ENCODE measurements at regions not wholly inside any gene's neighbourhood (a gene's known extent, or its start where the extent isn't known, plus 50 kb on each side); places are given as distances from the start of the nearest gene placed in this dataset.
A peak's percentile ranks its signal among the peaks of the same experiment; 100 is the strongest.

DNA sequence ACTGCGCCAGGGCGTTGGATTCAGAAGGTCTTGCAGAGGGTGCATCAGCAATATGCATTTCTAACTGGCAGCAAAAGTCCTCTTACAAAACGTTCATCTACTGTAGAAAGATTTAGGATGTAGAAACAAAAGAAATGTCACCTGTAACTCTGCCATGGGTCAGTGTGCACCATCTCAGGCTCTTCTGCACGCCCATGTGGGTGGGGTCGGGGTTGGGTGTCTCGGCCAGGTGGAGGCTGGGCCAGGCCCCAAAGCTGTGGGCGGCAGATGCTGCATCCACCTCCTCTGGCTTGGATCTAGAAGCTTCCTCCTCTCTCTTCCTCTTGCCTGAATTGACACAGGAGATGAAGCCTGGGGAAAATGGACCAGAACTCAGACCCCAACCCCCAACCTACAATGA, 111.3 kb upstream of the PPP2R2D start:
- H2BK12ac ChIP-seq (ENCODE audit: insufficient read length, low read depth, low read length), result no peak overlapping the region
- peaks cover 16 to 22% of the 10 kb centered on the region in 2 experiments for H3K9me3 Mint-ChIP-seq
- no peak overlapping the region for H3K4me3 Mint-ChIP-seq
- H2BK15ac ChIP-seq (ENCODE audit: low read depth, low read length), result no peak overlapping the region
- peaks cover 6% of the 10 kb centered on the region for H3K9me3 ChIP-seq (ENCODE audit: control insufficient read depth, low read depth, low read length)
- peaks cover 4% of the 10 kb centered on the region for H3K27me3 Mint-ChIP-seq (ENCODE audit: low read depth)
- peaks cover 5% of the 10 kb centered on the region; the same call in 1 of the 2 replicates for H3K4me1 ChIP-seq (ENCODE audit: insufficient read depth, low read length)
- H4K20me1 ChIP-seq (ENCODE audit: control insufficient read depth, insufficient read depth, insufficient read length), result no peaks in the 10 kb centered on the region
- no peak overlapping the region for H3K23ac ChIP-seq (ENCODE audit: insufficient read length, low read depth, low read length)
- no peak overlapping the region for H2BK120ac ChIP-seq (ENCODE audit: low read depth, low read length, poor library complexity, severe bottlenecking)
- no peak overlapping the region for H3K9ac ChIP-seq (ENCODE audit: extremely low read depth, insufficient read length, low read length)
- no peak overlapping the region for H2BK20ac ChIP-seq (ENCODE audit: low read depth, low read length, poor library complexity, severe bottlenecking)
- H3K79me1 ChIP-seq (ENCODE audit: insufficient read depth, low read depth, low read length, poor library complexity, severe bottlenecking), result no peaks in the 10 kb centered on the region
- H3T11ph ChIP-seq (ENCODE audit: low read length), result no peak overlapping the region
- no peaks in the 10 kb centered on the region for H3K27me3 ChIP-seq (ENCODE audit: insufficient read depth, low read length)
- peaks cover 0 to 23% (median 7%) of the 10 kb centered on the region in 3 experiments; a peak in 4 of 7 replicates for H3K36me3 Mint-ChIP-seq (ENCODE audit: insufficient read depth in 1 of 3, low read depth in 3 of 3)
- H2AK5ac ChIP-seq (ENCODE audit: insufficient read length, low read length), result no peak overlapping the region
- no peak overlapping the region for H3K18ac ChIP-seq (ENCODE audit: insufficient read length, low read depth, low read length)
- H3K27ac Mint-ChIP-seq, result no peak overlapping the region; a peak in 1 of 7 replicates
- H4K5ac ChIP-seq (ENCODE audit: insufficient read length, low read depth, low read length), result no peak overlapping the region
- no peak overlapping the region for H2AFZ ChIP-seq (ENCODE audit: low read length)
- no peak overlapping the region for H3K4ac ChIP-seq (ENCODE audit: low read depth, low read length)
- no peaks in the 10 kb centered on the region for H3K23me2 ChIP-seq (ENCODE audit: insufficient read length, low read depth, low read length, poor library complexity, severe bottlenecking)
- WGBS (ENCODE audit: extremely low coverage, insufficient read length, low lambda C conversion rate), result no CpG with 5 or more reads among the region's 7 CpGs
- no peak overlapping the region for H3K14ac ChIP-seq (ENCODE audit: insufficient read depth, low read length)
- H4K8ac ChIP-seq (replicated peaks; ENCODE audit: insufficient read length, low read depth, low read length), result no peak overlapping the region
- no peak overlapping the region for H3K56ac ChIP-seq (ENCODE audit: insufficient read length, low read depth, low read length)
- no peaks in the 10 kb centered on the region for H3K79me2 ChIP-seq (ENCODE audit: insufficient read depth, low read length)
- peaks cover 13 to 16% of the 10 kb centered on the region in 2 experiments for H3K4me1 Mint-ChIP-seq
- no peak overlapping the region for H3K4me2 ChIP-seq (ENCODE audit: insufficient read depth, insufficient read length, low read length)
- no peak overlapping the region for H2BK5ac ChIP-seq (ENCODE audit: insufficient read length, low read length)
- no peak overlapping the region for H3K27ac ChIP-seq (ENCODE audit: insufficient read length, low read depth, low read length)
- TF ChIP-seq, protein P1, sequence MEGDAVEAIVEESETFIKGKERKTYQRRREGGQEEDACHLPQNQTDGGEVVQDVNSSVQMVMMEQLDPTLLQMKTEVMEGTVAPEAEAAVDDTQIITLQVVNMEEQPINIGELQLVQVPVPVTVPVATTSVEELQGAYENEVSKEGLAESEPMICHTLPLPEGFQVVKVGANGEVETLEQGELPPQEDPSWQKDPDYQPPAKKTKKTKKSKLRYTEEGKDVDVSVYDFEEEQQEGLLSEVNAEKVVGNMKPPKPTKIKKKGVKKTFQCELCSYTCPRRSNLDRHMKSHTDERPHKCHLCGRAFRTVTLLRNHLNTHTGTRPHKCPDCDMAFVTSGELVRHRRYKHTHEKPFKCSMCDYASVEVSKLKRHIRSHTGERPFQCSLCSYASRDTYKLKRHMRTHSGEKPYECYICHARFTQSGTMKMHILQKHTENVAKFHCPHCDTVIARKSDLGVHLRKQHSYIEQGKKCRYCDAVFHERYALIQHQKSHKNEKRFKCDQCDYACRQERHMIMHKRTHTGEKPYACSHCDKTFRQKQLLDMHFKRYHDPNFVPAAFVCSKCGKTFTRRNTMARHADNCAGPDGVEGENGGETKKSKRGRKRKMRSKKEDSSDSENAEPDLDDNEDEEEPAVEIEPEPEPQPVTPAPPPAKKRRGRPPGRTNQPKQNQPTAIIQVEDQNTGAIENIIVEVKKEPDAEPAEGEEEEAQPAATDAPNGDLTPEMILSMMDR (conservative IDR thresholded peaks at IDR 0.05), result no peak
- DNase-seq, result peak; percentile 12
- no peak overlapping the region for H4K91ac ChIP-seq (ENCODE audit: insufficient read length, low read depth, low read length)
